HG03108 (cell line): ENCODE measurements at regions not wholly inside any gene's neighbourhood (a gene's known extent, or its start where the extent isn't known, plus 50 kb on each side); places are given as distances from the start of the nearest gene placed in this dataset.

Experiments used
- ATAC-seq: cut with Tn5 transposase; IDR thresholded peaks from one replicate; pipeline ENCODE4 v1.9.1; 2021; ENCODE audit warnings: moderate library complexity; ENCODE audit not compliant: unreplicated experiment

GRCh38 chr14:98018628-98019027 is 1221.4 kb downstream of the VRK1 start:
- no peak for ATAC-seq

GRCh38 chr14:98022541-98023520 is 1225.6 kb downstream of the VRK1 start:
- ATAC-seq: no peak

GRCh38 chr14:98028162-98028561 is 1231.0 kb downstream of the VRK1 start:
- ATAC-seq: no peak

- no peak for ATAC-seq
These were observed 1236.6 kb downstream of the BCL11B start for GRCh38 chr14:98035396-98035795.

- no peak for ATAC-seq
These were observed 1234.2 kb downstream of the BCL11B start for GRCh38 chr14:98037831-98038230.

- no peak for ATAC-seq
These were observed 1215.1 kb downstream of the BCL11B start for GRCh38 chr14:98056946-98057345.

- no peak for ATAC-seq
These were observed 1212.9 kb downstream of the BCL11B start for GRCh38 chr14:98059106-98059505.

- ATAC-seq: no peak
These were observed 1209.9 kb downstream of the BCL11B start for GRCh38 chr14:98062083-98062482.

GRCh38 chr14:98069712-98070171 is 1202.3 kb downstream of the BCL11B start:
- ATAC-seq: no peak

- no peak for ATAC-seq
These were observed 1201.5 kb downstream of the BCL11B start for GRCh38 chr14:98070536-98070935.

GRCh38 chr14:98074111-98074510 is 1197.9 kb downstream of the BCL11B start:
- ATAC-seq: no peak

- no peak for ATAC-seq
These were observed 1194.8 kb downstream of the BCL11B start for GRCh38 chr14:98077176-98077575.

GRCh38 chr14:98082833-98083232 is 1189.2 kb downstream of the BCL11B start:
- no peak for ATAC-seq

GRCh38 chr14:98085751-98086150 is 1186.2 kb downstream of the BCL11B start:
- no peak for ATAC-seq

GRCh38 chr14:98093111-98093510 is 1178.9 kb downstream of the BCL11B start:
- ATAC-seq: no peak

- no peak for ATAC-seq
These were observed 1172.5 kb downstream of the BCL11B start for GRCh38 chr14:98099527-98099926.

GRCh38 chr14:98101323-98101722 is 1170.7 kb downstream of the BCL11B start:
- no peak for ATAC-seq

- no peak for ATAC-seq
These were observed 1168.3 kb downstream of the BCL11B start for GRCh38 chr14:98103705-98104104.

GRCh38 chr14:98109326-98109725 is 1162.7 kb downstream of the BCL11B start:
- no peak for ATAC-seq

GRCh38 chr14:98112194-98112780 is 1159.7 kb downstream of the BCL11B start:
- ATAC-seq: no peak

GRCh38 chr14:98114122-98114895 is 1157.7 kb downstream of the BCL11B start:
- ATAC-seq: no peak
